ENCODE measurements at regions not wholly inside any gene's neighbourhood (a gene's known extent, or its start where the extent isn't known, plus 50 kb on each side); places are given as distances from the start of the nearest gene placed in this dataset.

DNA sequence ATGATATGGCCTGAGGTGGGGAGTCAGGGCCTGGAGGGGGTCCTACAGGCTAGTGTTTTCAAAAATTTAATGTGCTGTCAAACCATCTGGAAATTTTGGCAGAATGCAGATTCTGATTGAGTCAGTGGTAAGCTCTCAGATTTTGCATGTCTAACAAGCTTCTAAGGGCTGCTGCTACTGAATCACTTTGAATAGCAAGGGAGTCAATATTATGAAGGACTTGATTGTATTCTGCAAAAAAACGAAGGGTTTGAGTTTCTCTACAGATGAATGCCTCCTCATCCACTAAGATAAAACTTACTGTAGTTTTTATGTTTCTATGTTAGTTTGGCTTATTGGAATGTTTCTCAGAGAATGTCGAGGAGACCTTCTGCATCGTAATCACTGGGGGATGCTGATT is 179.5 kb downstream of the TMEM38B start:
- H3K4me3 Mint-ChIP-seq: no peak overlapping the region
- Histone ChIP-seq H3K36me3 (ENCODE audit: control insufficient read depth in 2 of 2, extremely low read depth in 1 of 2, insufficient read depth in 1 of 2, low read length in 1 of 2) (no peaks in the 10 kb centered on the region), H3K4me3 (ENCODE audit: control insufficient read depth in 1 of 2, extremely low read depth in 1 of 2, low read length in 1 of 2) (no peak overlapping the region), H3K9me3 (no peaks in the 10 kb centered on the region), H3K27me3 (replicated peaks in 1 of 2; ENCODE audit: control insufficient read depth in 2 of 2, extremely low read depth in 1 of 2, insufficient read depth in 2 of 2, low read length in 1 of 2) (peaks cover 0 to 2% of the 10 kb centered on the region in 2 experiments), H3K4me1 (ENCODE audit: control insufficient read depth in 1 of 2, extremely low read depth in 1 of 2, insufficient read depth in 2 of 2, low read length in 2 of 2) (no peaks in the 10 kb centered on the region), H3K27ac (ENCODE audit: low read length) (no peak overlapping the region)
- H3K9me3 Mint-ChIP-seq: no peaks in the 10 kb centered on the region
- ChIA-PET POLR2A (no interaction called here), CTCF (no interaction called here)
- no peak for DNase-seq
- no peak overlapping the region for H3K27ac Mint-ChIP-seq
- no peaks in the 10 kb centered on the region for H3K36me3 Mint-ChIP-seq
- peaks cover 3 to 7% of the 10 kb centered on the region in 2 donors for H3K27me3 Mint-ChIP-seq
- no CpG with 5 or more reads among the region's 3 CpGs for WGBS (ENCODE audit: insufficient coverage)
- peaks cover 6 to 9% (median 6%) of the 10 kb centered on the region in 3 donors for H3K4me1 Mint-ChIP-seq
- ATAC-seq (replicated peaks in 1 of 4): no peak

DNA sequence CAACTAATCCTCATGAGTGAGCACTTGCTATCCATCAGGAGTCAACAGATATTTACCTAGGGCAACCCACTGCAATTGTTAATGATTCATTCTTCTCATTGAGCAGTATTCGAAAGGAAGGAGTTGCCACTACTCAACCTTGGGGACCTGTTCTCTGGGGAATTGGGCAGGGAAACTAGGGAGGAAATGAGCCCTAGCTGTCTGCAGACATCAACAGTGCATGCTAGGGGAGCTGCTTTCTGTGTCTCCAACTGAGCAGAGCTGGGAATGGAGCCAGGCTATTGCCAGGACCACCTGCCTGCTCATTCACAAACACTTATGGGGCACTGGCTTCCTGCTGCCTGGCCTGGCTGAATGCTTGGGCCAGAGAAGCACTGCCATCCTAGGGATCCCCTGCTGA is 183.4 kb downstream of the TMEM38B start:
- Histone ChIP-seq H3K9me3 (no peaks in the 10 kb centered on the region), H3K4me3 (ENCODE audit: control insufficient read depth in 1 of 2, extremely low read depth in 1 of 2, low read length in 1 of 2) (no peak overlapping the region), H3K27me3 (replicated peaks in 1 of 2; ENCODE audit: control insufficient read depth in 2 of 2, extremely low read depth in 1 of 2, insufficient read depth in 2 of 2, low read length in 1 of 2) (no peaks in the 10 kb centered on the region), H3K27ac (ENCODE audit: low read length) (no peak overlapping the region), H3K36me3 (ENCODE audit: control insufficient read depth in 2 of 2, extremely low read depth in 1 of 2, insufficient read depth in 1 of 2, low read length in 1 of 2) (no peaks in the 10 kb centered on the region), H3K4me1 (ENCODE audit: control insufficient read depth in 1 of 2, extremely low read depth in 1 of 2, insufficient read depth in 2 of 2, low read length in 2 of 2) (no peaks in the 10 kb centered on the region)
- ChIA-PET CTCF (interaction anchor here in 1 of 2 donors (3.2 kb wide), 1 partner anchor 36 kb away, joined by 19 read pairs; no protein-coding TSS in a partner anchor), POLR2A (no interaction called here)
- Mint-ChIP-seq H3K27me3 (peaks cover 0 to 6% of the 10 kb centered on the region in 2 donors), H3K4me1 (peaks cover 6 to 9% (median 6%) of the 10 kb centered on the region in 3 donors), H3K4me3 (no peak overlapping the region), H3K27ac (no peak overlapping the region), H3K9me3 (no peaks in the 10 kb centered on the region), H3K36me3 (no peaks in the 10 kb centered on the region)
- WGBS (ENCODE audit: insufficient coverage): 67% methylated on average over 1 of the region's 1 CpG
- DNase-seq (no peak), ATAC-seq (replicated peaks in 1 of 4) (no peak)

DNA sequence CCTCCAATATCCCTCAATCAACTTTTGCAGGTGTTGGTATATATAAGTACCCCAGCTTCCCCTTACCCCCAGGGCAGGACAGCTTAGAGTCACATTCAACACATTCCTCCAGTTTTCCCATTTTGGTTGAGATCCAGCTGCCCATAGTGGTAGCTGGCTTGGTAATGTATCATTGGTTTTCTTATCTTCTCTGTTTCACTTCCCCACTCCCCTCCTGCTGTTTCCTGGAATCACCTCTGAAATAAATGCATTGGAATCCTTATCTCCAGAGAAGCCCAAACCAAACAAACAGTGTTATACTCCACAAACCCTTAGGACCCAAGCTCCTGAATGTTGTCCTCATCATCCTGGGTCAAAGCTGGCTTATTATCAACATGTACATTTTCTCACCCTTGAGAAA is 184.8 kb downstream of the TMEM38B start:
- Histone ChIP-seq H3K27me3 (replicated peaks in 1 of 2; ENCODE audit: control insufficient read depth in 2 of 2, extremely low read depth in 1 of 2, insufficient read depth in 2 of 2, low read length in 1 of 2) (no peaks in the 10 kb centered on the region), H3K4me1 (ENCODE audit: control insufficient read depth in 1 of 2, extremely low read depth in 1 of 2, insufficient read depth in 2 of 2, low read length in 2 of 2) (no peaks in the 10 kb centered on the region), H3K4me3 (ENCODE audit: control insufficient read depth in 1 of 2, extremely low read depth in 1 of 2, low read length in 1 of 2) (no peak overlapping the region), H3K27ac (ENCODE audit: low read length) (no peak overlapping the region), H3K9me3 (no peaks in the 10 kb centered on the region), H3K36me3 (ENCODE audit: control insufficient read depth in 2 of 2, extremely low read depth in 1 of 2, insufficient read depth in 1 of 2, low read length in 1 of 2) (no peaks in the 10 kb centered on the region)
- no peaks in the 10 kb centered on the region for H3K36me3 Mint-ChIP-seq
- H3K9me3 Mint-ChIP-seq: no peaks in the 10 kb centered on the region
- H3K27me3 Mint-ChIP-seq: peaks cover 0 to 4% of the 10 kb centered on the region in 2 donors
- DNase-seq: no peak
- H3K4me3 Mint-ChIP-seq: no peak overlapping the region
- no peak overlapping the region for H3K27ac Mint-ChIP-seq
- ChIA-PET CTCF (interaction anchor here (0.6 to 3.2 kb wide), 3 partner anchors 37 to 1017 kb away, joined by 3 to 19 read pairs (median 5); no protein-coding TSS in a partner anchor), POLR2A (interaction anchor here in 1 of 2 donors (0.8 kb wide), 1 partner anchor 36 kb away, joined by 3 read pairs; no protein-coding TSS in a partner anchor)
- peaks cover 7 to 15% (median 9%) of the 10 kb centered on the region in 3 donors for H3K4me1 Mint-ChIP-seq
- no peak for ATAC-seq (replicated peaks in 1 of 4)

DNA sequence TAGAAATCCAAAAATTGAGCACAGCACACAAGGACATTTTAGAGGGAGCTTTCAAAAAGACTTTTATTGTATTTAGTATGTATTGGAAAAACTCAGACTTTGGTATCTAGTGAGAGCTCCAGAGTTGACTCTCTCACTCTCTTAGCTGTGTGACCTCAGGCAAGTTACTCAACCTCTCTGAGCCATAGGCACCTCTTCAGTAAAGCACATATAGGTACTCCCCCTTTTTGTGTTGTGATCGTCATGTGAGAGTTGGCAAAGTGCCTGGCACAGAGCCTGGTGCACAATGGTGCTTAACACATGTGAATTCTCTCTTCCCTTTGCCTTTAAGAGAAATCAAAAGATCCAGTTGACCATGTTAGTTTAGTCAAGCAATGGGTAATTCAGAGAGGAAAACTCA is 186.2 kb downstream of the TMEM38B start:
- Histone ChIP-seq H3K9me3 (no peaks in the 10 kb centered on the region), H3K27me3 (replicated peaks in 1 of 2; ENCODE audit: control insufficient read depth in 2 of 2, extremely low read depth in 1 of 2, insufficient read depth in 2 of 2, low read length in 1 of 2) (no peaks in the 10 kb centered on the region), H3K4me1 (ENCODE audit: control insufficient read depth in 1 of 2, extremely low read depth in 1 of 2, insufficient read depth in 2 of 2, low read length in 2 of 2) (no peaks in the 10 kb centered on the region), H3K36me3 (ENCODE audit: control insufficient read depth in 2 of 2, extremely low read depth in 1 of 2, insufficient read depth in 1 of 2, low read length in 1 of 2) (no peaks in the 10 kb centered on the region), H3K27ac (ENCODE audit: low read length) (no peak overlapping the region), H3K4me3 (ENCODE audit: control insufficient read depth in 1 of 2, extremely low read depth in 1 of 2, low read length in 1 of 2) (no peak overlapping the region)
- ChIA-PET CTCF (interaction anchor here (1.3 to 3.4 kb wide), 4 partner anchors 13 to 52 kb away, joined by 3 to 29 read pairs (median 12); no protein-coding TSS in a partner anchor), POLR2A (no interaction called here)
- Mint-ChIP-seq H3K27ac (no peak overlapping the region), H3K4me3 (no peak overlapping the region), H3K27me3 (peaks cover 0 to 5% of the 10 kb centered on the region in 2 donors), H3K9me3 (no peaks in the 10 kb centered on the region), H3K36me3 (no peaks in the 10 kb centered on the region), H3K4me1 (peaks cover 7 to 15% (median 14%) of the 10 kb centered on the region in 3 donors)
- no CpG with 5 or more reads among the region's 1 CpG for WGBS (ENCODE audit: insufficient coverage)
- DNase-seq: no peak
- no peak for ATAC-seq (replicated peaks in 1 of 4)

DNA sequence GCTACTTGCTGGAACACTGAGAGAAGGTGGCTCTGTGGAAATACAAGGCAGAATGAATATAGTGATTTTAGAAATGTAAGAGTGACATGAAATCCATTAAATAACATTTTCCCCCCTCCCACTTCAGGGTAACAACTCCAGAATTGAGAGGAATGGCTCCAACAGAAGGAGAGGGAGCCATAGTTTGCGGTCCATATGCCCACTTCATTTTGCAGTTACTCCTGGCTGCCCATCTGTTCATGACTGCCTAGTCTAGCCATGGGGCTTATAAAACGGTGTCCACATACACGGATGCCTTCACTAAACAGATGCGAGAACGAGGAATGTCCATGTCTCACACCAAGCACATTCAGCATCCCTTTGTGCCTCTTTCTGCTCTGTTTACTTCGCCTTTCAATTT is 186.7 kb downstream of the TMEM38B start:
- H3K27ac ChIP-seq (ENCODE audit: low read length): no peak overlapping the region
- H3K4me3 Mint-ChIP-seq: no peak overlapping the region
- H3K36me3 Mint-ChIP-seq: no peaks in the 10 kb centered on the region
- H3K27me3 ChIP-seq (replicated peaks in 1 of 2; ENCODE audit: control insufficient read depth in 2 of 2, extremely low read depth in 1 of 2, insufficient read depth in 2 of 2, low read length in 1 of 2): no peaks in the 10 kb centered on the region
- peaks cover 7 to 15% (median 14%) of the 10 kb centered on the region in 3 donors for H3K4me1 Mint-ChIP-seq
- DNase-seq (no peak), ATAC-seq (replicated peaks in 1 of 4) (no peak)
- POLR2A ChIA-PET: no interaction called here
- H3K9me3 ChIP-seq: no peaks in the 10 kb centered on the region
- CTCF ChIA-PET: interaction anchor here (0.6 to 3.4 kb wide), 11 partner anchors 12 to 766 kb away, joined by 3 to 29 read pairs (median 3); no protein-coding TSS in a partner anchor
- H3K9me3 Mint-ChIP-seq: no peaks in the 10 kb centered on the region
- H3K4me1 ChIP-seq (ENCODE audit: control insufficient read depth in 1 of 2, extremely low read depth in 1 of 2, insufficient read depth in 2 of 2, low read length in 2 of 2): no peaks in the 10 kb centered on the region
- 95% methylated on average over 4 of the region's 6 CpGs for WGBS (ENCODE audit: insufficient coverage)
- no peak overlapping the region for H3K27ac Mint-ChIP-seq
- H3K27me3 Mint-ChIP-seq: peaks cover 0 to 7% of the 10 kb centered on the region in 2 donors
- H3K36me3 ChIP-seq (ENCODE audit: control insufficient read depth in 2 of 2, extremely low read depth in 1 of 2, insufficient read depth in 1 of 2, low read length in 1 of 2): no peaks in the 10 kb centered on the region
- H3K4me3 ChIP-seq (ENCODE audit: control insufficient read depth in 1 of 2, extremely low read depth in 1 of 2, low read length in 1 of 2): no peak overlapping the region

DNA sequence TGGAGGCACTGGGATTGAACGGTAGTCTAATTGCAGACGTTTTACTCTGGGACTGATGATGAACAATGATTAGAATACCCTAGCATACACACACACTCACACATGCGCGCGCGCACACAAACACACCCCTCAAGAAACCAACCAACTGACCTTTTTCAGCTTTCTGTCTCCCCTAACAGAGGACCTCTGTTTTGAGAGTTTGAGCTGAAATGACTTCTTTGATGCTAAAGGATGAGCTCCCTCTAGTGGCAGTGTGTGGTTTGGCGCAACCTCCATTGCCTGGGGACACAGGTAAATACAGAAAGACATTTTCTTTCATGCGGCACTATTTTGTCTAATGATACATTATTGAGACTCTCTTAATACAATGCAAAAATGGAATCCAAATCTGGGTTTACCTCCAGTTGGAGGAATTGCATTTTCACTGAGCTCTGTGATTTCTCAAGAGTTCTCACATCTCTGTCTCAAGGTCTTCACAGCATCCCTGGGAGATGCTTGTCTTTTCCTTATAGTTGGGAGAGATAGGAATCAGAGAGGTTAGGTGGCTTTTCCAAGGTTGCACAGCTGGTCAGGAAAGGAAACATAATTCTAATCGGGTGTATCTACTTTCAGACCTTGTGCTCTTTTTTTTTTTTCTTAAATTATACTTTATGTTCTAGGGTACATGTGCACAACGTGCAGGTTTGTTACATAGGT is 187.5 kb downstream of the TMEM38B start:
- Histone ChIP-seq H3K27me3 (replicated peaks in 1 of 2; ENCODE audit: control insufficient read depth in 2 of 2, extremely low read depth in 1 of 2, insufficient read depth in 2 of 2, low read length in 1 of 2) (no peaks in the 10 kb centered on the region), H3K4me3 (ENCODE audit: control insufficient read depth in 1 of 2, extremely low read depth in 1 of 2, low read length in 1 of 2) (no peak overlapping the region), H3K27ac (ENCODE audit: low read length) (no peak overlapping the region), H3K4me1 (ENCODE audit: control insufficient read depth in 1 of 2, extremely low read depth in 1 of 2, insufficient read depth in 2 of 2, low read length in 2 of 2) (no peaks in the 10 kb centered on the region), H3K9me3 (no peaks in the 10 kb centered on the region), H3K36me3 (ENCODE audit: control insufficient read depth in 2 of 2, extremely low read depth in 1 of 2, insufficient read depth in 1 of 2, low read length in 1 of 2) (no peaks in the 10 kb centered on the region)
- peak in 31 of 35 experiments; percentile 4 to 73 (median 43) for DNase-seq
- Mint-ChIP-seq H3K27me3 (peaks cover 0 to 8% of the 10 kb centered on the region in 2 donors), H3K4me3 (no peak overlapping the region), H3K36me3 (no peaks in the 10 kb centered on the region), H3K27ac (no peak overlapping the region), H3K9me3 (no peaks in the 10 kb centered on the region), H3K4me1 (peaks cover 3 to 10% (median 8%) of the 10 kb centered on the region in 3 donors)
- ChIA-PET CTCF (interaction anchor here (0.6 to 3.4 kb wide), 14 partner anchors 22 to 1787 kb away, joined by 3 to 29 read pairs (median 3); partner anchors contain the start of gene SMC2 (in 1 of the 2)), POLR2A (no interaction called here)
- no CpG with 5 or more reads among the region's 10 CpGs for WGBS (ENCODE audit: insufficient coverage)
- ATAC-seq (replicated peaks in 1 of 4): peak in 3 of 4 experiments; percentile 47 to 54 (median 51)

Data from T-cell (primary cell).